Keratinocyte (primary cell): ENCODE measurements at regions not wholly inside any gene's neighbourhood (a gene's known extent, or its start where the extent isn't known, plus 50 kb on each side); places are given as distances from the start of the nearest gene placed in this dataset.

ENCODE experiments used
- DNase-seq: peaks from one replicate; pipeline ENCODE4 v3.0.0-alpha.2; 2011; ENCODE audit warnings: low read depth, missing footprints, low spot score
- FAIRE-seq: peaks from 2 replicates; lab custom pipeline; 2011; peaks lifted over from hg19 to GRCh38; lab: Jason Lieb, UNC
- H2AFZ ChIP-seq: 2 replicates; pipeline ENCODE4 v1.6.0; 2012; ENCODE audit warnings: low read length, control low read depth, inconsistent platforms; ENCODE audit not compliant: control insufficient read depth
- H3K27ac ChIP-seq: 2 replicates; pipeline ENCODE4 v1.5.1; 2011; ENCODE audit warnings: low read length; ENCODE audit not compliant: control insufficient read depth, insufficient read depth
- H3K27me3 ChIP-seq: 3 replicates; pipeline ENCODE4 v1.6.0; 2011; ENCODE audit warnings: low read length; ENCODE audit not compliant: control insufficient read depth, insufficient read depth; ENCODE audit errors: extremely low read depth
- H3K36me3 ChIP-seq, 2 experiments: 2 replicates in 1 of 2; 3 replicates in 1 of 2; pipeline ENCODE4 v1.5.1; 2011; ENCODE audit warnings: low read length in 2 of 2, mild to moderate bottlenecking in 1 of 2; ENCODE audit not compliant: control insufficient read depth in 2 of 2, insufficient read depth in 2 of 2; ENCODE audit errors: extremely low read depth in 1 of 2
- H3K4me1 ChIP-seq: 3 replicates; pipeline ENCODE4 v1.5.1; 2011; ENCODE audit warnings: low read length; ENCODE audit not compliant: control insufficient read depth, insufficient read depth; ENCODE audit errors: extremely low read depth
- H3K4me2 ChIP-seq: 3 replicates; pipeline ENCODE4 v1.6.0; 2011; ENCODE audit warnings: low read depth, low read length; ENCODE audit not compliant: control insufficient read depth, insufficient read depth; ENCODE audit errors: extremely low read depth
- H3K4me3 ChIP-seq, 3 experiments: fragments of 200-600 bp in 1 of 3; sonication (generic) in 1 of 3; 2 replicates in 2 of 3; 3 replicates in 1 of 3; pipeline ENCODE4 v1.5.1; 2011 to 2016; ENCODE audit warnings: low read length in 3 of 3, mild to moderate bottlenecking in 3 of 3, control low read depth in 2 of 3, inconsistent platforms in 1 of 3, low read depth in 1 of 3, mixed read lengths in 1 of 3, mixed run types in 1 of 3, moderate library complexity in 1 of 3; ENCODE audit not compliant: control insufficient read depth in 2 of 3, insufficient read depth in 2 of 3; ENCODE audit errors: extremely low read depth in 1 of 3
- H3K79me2 ChIP-seq: 2 replicates; pipeline ENCODE4 v1.6.0; 2012; ENCODE audit warnings: low read length; ENCODE audit not compliant: control insufficient read depth, insufficient read depth
- H3K9ac ChIP-seq: 3 replicates; pipeline ENCODE4 v1.6.0; 2011; ENCODE audit warnings: low read length; ENCODE audit not compliant: control insufficient read depth, insufficient read depth; ENCODE audit errors: extremely low read depth
- H3K9me1 ChIP-seq: 3 replicates; pipeline ENCODE4 v1.6.0; 2011; ENCODE audit warnings: low read length; ENCODE audit not compliant: control insufficient read depth, insufficient read depth; ENCODE audit errors: extremely low read depth
- H3K9me3 ChIP-seq: 2 replicates; pipeline ENCODE4 v1.5.1; 2012; ENCODE audit warnings: low read depth, low read length; ENCODE audit not compliant: control insufficient read depth
- H4K20me1 ChIP-seq: 3 replicates; pipeline ENCODE4 v1.6.0; 2011; ENCODE audit warnings: low read length; ENCODE audit not compliant: control insufficient read depth, insufficient read depth; ENCODE audit errors: extremely low read depth
- CTCF ChIP-seq, 3 experiments: IDR thresholded peaks in 1 of 3; conservative IDR thresholded peaks in 1 of 3; optimal IDR thresholded peaks in 1 of 3; 2 replicates in 2 of 3; 3 replicates in 1 of 3; pipeline versions ENCODE3 to v1.5.1; 2011; ENCODE audit warnings: low read length in 3 of 3, mild to moderate bottlenecking in 3 of 3, moderate library complexity in 2 of 3, control low read depth in 1 of 3, inconsistent platforms in 1 of 3; ENCODE audit not compliant: insufficient read depth in 2 of 3; ENCODE audit errors: extremely low read depth in 1 of 3
- EZH2 ChIP-seq: IDR thresholded peaks from one replicate; pipeline ENCODE4 v1.6.1; 2012; ENCODE audit warnings: inconsistent platforms, mild to moderate bottlenecking, low read length, moderate library complexity
- dilution Hi-C: fragments of 300-500 bp; cut with MboI; formaldehyde crosslinking; loops from one replicate; pipeline ENCODE4 v1.7.0; 2020; ENCODE audit warnings: low sequenced_read_pairs; ENCODE audit not compliant: extremely low pct_ligation_motif_present

GRCh38 chr6:125414507-125414906 lies 112.7 kb upstream of the HDDC2 start:
- no peaks in the 10 kb centered on the region for H4K20me1 ChIP-seq
- no peaks in the 10 kb centered on the region for H3K79me2 ChIP-seq
- no peaks in the 10 kb centered on the region for H3K9me3 ChIP-seq
- H3K9me1 ChIP-seq = no peaks in the 10 kb centered on the region
- no peak overlapping the region for H3K4me2 ChIP-seq
- H3K36me3 ChIP-seq = no peaks in the 10 kb centered on the region
- H2AFZ ChIP-seq = no peak overlapping the region
- no peaks in the 10 kb centered on the region for H3K4me1 ChIP-seq
- no peak overlapping the region for H3K27ac ChIP-seq
- H3K27me3 ChIP-seq = no peaks in the 10 kb centered on the region
- DNase-seq (no peak), FAIRE-seq (no peak)
- no peak overlapping the region for H3K4me3 ChIP-seq
- TF ChIP-seq CTCF (optimal IDR thresholded peaks at IDR 0.05 in 1 of 3, IDR thresholded peaks at IDR 0.05 in 1 of 3, conservative IDR thresholded peaks at IDR 0.05 in 1 of 3; ENCODE audit: extremely low read depth in 1 of 3, insufficient read depth in 2 of 3, low read length in 3 of 3) (no peak), EZH2 (no peak)
- dilution Hi-C loops = no loop called here
- H3K9ac ChIP-seq = no peak overlapping the region

GRCh38 chr6:125415913-125416312 lies 114.1 kb upstream of the HDDC2 start:
- dilution Hi-C loops = no loop called here

More at GRCh38 chr6:125415913-125416312, 114.1 kb upstream of the HDDC2 start:
- no peaks in the 10 kb centered on the region for H3K36me3 ChIP-seq
- no peak overlapping the region for H3K4me3 ChIP-seq
- no peaks in the 10 kb centered on the region for H3K79me2 ChIP-seq
- TF ChIP-seq EZH2 (no peak), CTCF (optimal IDR thresholded peaks at IDR 0.05 in 1 of 3, IDR thresholded peaks at IDR 0.05 in 1 of 3, conservative IDR thresholded peaks at IDR 0.05 in 1 of 3; ENCODE audit: extremely low read depth in 1 of 3, insufficient read depth in 2 of 3, low read length in 3 of 3) (no peak)
- no peaks in the 10 kb centered on the region for H3K27me3 ChIP-seq
- H3K4me2 ChIP-seq = no peak overlapping the region
- H4K20me1 ChIP-seq = no peaks in the 10 kb centered on the region
- no peaks in the 10 kb centered on the region for H3K4me1 ChIP-seq
- H3K9ac ChIP-seq = no peak overlapping the region
- H3K27ac ChIP-seq = no peak overlapping the region
- no peak overlapping the region for H2AFZ ChIP-seq
- no peak for FAIRE-seq
- DNase-seq = no peak
- H3K9me3 ChIP-seq = no peaks in the 10 kb centered on the region
- no peaks in the 10 kb centered on the region for H3K9me1 ChIP-seq
